ENCODE measurements at regions not wholly inside any gene's neighbourhood (a gene's known extent, or its start where the extent isn't known, plus 50 kb on each side); places are given as distances from the start of the nearest gene placed in this dataset.

GRCh38 chr18:72452328-72452727 is 91.8 kb downstream of the CBLN2 start:
- no peak for DNase-seq
- H3K27me3 ChIP-seq (ENCODE audit: low read depth): no peaks in the 10 kb centered on the region
- intact Hi-C loops (cut with DNase I): no loop called here
- H3K27ac ChIP-seq: no peak overlapping the region
- no peaks in the 10 kb centered on the region for H3K4me1 ChIP-seq
- no peak overlapping the region for H3K4me3 ChIP-seq
- TF ChIP-seq CTCF (IDR thresholded peaks at IDR 0.05): no peak
- H3K9me3 ChIP-seq: no peaks in the 10 kb centered on the region
- H3K36me3 ChIP-seq: no peaks in the 10 kb centered on the region
- ATAC-seq: no peak

- ATAC-seq (no peak), DNase-seq (no peak)
- Histone ChIP-seq H3K27me3 (ENCODE audit: low read depth) (no peaks in the 10 kb centered on the region), H3K36me3 (no peaks in the 10 kb centered on the region), H3K9me3 (no peaks in the 10 kb centered on the region), H3K27ac (no peak overlapping the region), H3K4me3 (no peak overlapping the region), H3K4me1 (no peaks in the 10 kb centered on the region)
- intact Hi-C loops (cut with DNase I): no loop called here
- no peak for TF ChIP-seq CTCF (IDR thresholded peaks at IDR 0.05)
These were observed 99.4 kb downstream of the CBLN2 start for GRCh38 chr18:72444798-72445155.

GRCh38 chr18:72444111-72444797 is 99.9 kb downstream of the CBLN2 start:
- H3K4me3 ChIP-seq: no peak overlapping the region
- no peak overlapping the region for H3K27ac ChIP-seq
- intact Hi-C loops (cut with DNase I): no loop called here
- ATAC-seq (no peak), DNase-seq (no peak)
- H3K4me1 ChIP-seq: no peaks in the 10 kb centered on the region
- no peak for TF ChIP-seq CTCF (IDR thresholded peaks at IDR 0.05)
- no peaks in the 10 kb centered on the region for H3K9me3 ChIP-seq
- H3K36me3 ChIP-seq: no peaks in the 10 kb centered on the region
- no peaks in the 10 kb centered on the region for H3K27me3 ChIP-seq (ENCODE audit: low read depth)

GRCh38 chr18:72436401-72436800 is 107.7 kb downstream of the CBLN2 start:
- no peak for DNase-seq
- intact Hi-C loops (cut with DNase I): no loop called here

GRCh38 chr18:72433756-72434155 is 110.4 kb downstream of the CBLN2 start:
- no peaks in the 10 kb centered on the region for H3K27me3 ChIP-seq (ENCODE audit: low read depth)
- no peaks in the 10 kb centered on the region for H3K36me3 ChIP-seq
- TF ChIP-seq CTCF (IDR thresholded peaks at IDR 0.05): no peak
- no peak for ATAC-seq
- H3K4me1 ChIP-seq: no peaks in the 10 kb centered on the region
- no peak overlapping the region for H3K4me3 ChIP-seq
- intact Hi-C loops (cut with DNase I): no loop called here
- H3K9me3 ChIP-seq: no peaks in the 10 kb centered on the region
- DNase-seq: no peak
- H3K27ac ChIP-seq: no peak overlapping the region

More at GRCh38 chr18:72436401-72436800, 107.7 kb downstream of the CBLN2 start:
- H3K36me3 ChIP-seq: no peaks in the 10 kb centered on the region
- no peaks in the 10 kb centered on the region for H3K27me3 ChIP-seq (ENCODE audit: low read depth)
- H3K27ac ChIP-seq: no peak overlapping the region
- ATAC-seq: no peak
- TF ChIP-seq CTCF (IDR thresholded peaks at IDR 0.05): no peak
- H3K4me3 ChIP-seq: no peak overlapping the region
- H3K9me3 ChIP-seq: no peaks in the 10 kb centered on the region
- H3K4me1 ChIP-seq: no peaks in the 10 kb centered on the region

Measured in lower lobe of right lung (tissue), 2 donors.